Liver (tissue), 8 donors: ENCODE measurements at regions not wholly inside any gene's neighbourhood (a gene's known extent, or its start where the extent isn't known, plus 50 kb on each side); places are given as distances from the start of the nearest gene placed in this dataset.

Experiments used
- DNase-seq: peaks from one replicate; pipeline ENCODE4 v3.0.0-alpha.2; 2017; ENCODE audit warnings: low spot score
- H3K27ac ChIP-seq, 2 donors: one replicate each; pipeline ENCODE4 v1.7.0; 2013; ENCODE audit warnings: inconsistent platforms in 2 of 2, low read length in 2 of 2, control low read depth in 1 of 2, low read depth in 1 of 2, mild to moderate bottlenecking in 1 of 2
- H3K27me3 ChIP-seq, 4 donors: one replicate each; pipeline versions ENCODE4 v1.6.1 to v1.7.0; 2013; ENCODE audit warnings: low read length in 3 of 4, inconsistent platforms in 1 of 4, mild to moderate bottlenecking in 1 of 4, moderate library complexity in 1 of 4; ENCODE audit not compliant: control insufficient read depth in 4 of 4, insufficient read depth in 4 of 4
- H3K36me3 ChIP-seq, 4 donors: one replicate each; pipeline versions ENCODE4 v1.6.1 to v1.7.0; 2013; ENCODE audit warnings: low read length in 3 of 4, mild to moderate bottlenecking in 3 of 4, low read depth in 1 of 4, moderate library complexity in 1 of 4; ENCODE audit not compliant: control insufficient read depth in 4 of 4, insufficient read depth in 3 of 4
- H3K4me1 ChIP-seq, 4 donors: one replicate each; pipeline versions ENCODE4 v1.6.1 to v1.7.0; 2013; ENCODE audit warnings: low read length in 3 of 4, mild to moderate bottlenecking in 3 of 4, moderate library complexity in 1 of 4; ENCODE audit not compliant: control insufficient read depth in 4 of 4, insufficient read depth in 4 of 4
- H3K4me3 ChIP-seq, 3 donors: one replicate each; pipeline versions ENCODE4 v1.6.1 to v1.7.0; 2013; ENCODE audit warnings: low read length in 3 of 3, control low read depth in 1 of 3, low read depth in 1 of 3, mild to moderate bottlenecking in 1 of 3
- H3K9ac ChIP-seq, 2 donors: one replicate each; pipeline ENCODE4 v1.7.0; 2013; ENCODE audit warnings: low read length in 2 of 2, mild to moderate bottlenecking in 2 of 2, moderate library complexity in 2 of 2, control low read depth in 1 of 2, low read depth in 1 of 2
- H3K9me3 ChIP-seq, 4 donors: one replicate each; pipeline versions ENCODE4 v1.6.1 to v1.7.0; 2013; ENCODE audit warnings: low read length in 3 of 4; ENCODE audit not compliant: control insufficient read depth in 4 of 4
- EGR1 ChIP-seq, 2 donors: IDR thresholded peaks; 2 replicates each; pipeline ENCODE4 v1.6.1; 2016 to 2018; ENCODE audit warnings: antibody characterized with exemption in 2 of 2, low read depth in 2 of 2
- HNF4G ChIP-seq: IDR thresholded peaks from 2 replicates; pipeline ENCODE4 v1.6.1; 2016; ENCODE audit warnings: antibody characterized with exemption
- MAX ChIP-seq: IDR thresholded peaks from 2 replicates; pipeline ENCODE4 v1.6.1; 2016; ENCODE audit warnings: antibody characterized with exemption
- REST ChIP-seq: IDR thresholded peaks from 2 replicates; pipeline ENCODE4 v1.6.1; 2016; ENCODE audit warnings: antibody characterized with exemption, mild to moderate bottlenecking
- YY1 ChIP-seq: IDR thresholded peaks from 2 replicates; pipeline ENCODE4 v1.6.1; 2016; ENCODE audit warnings: antibody characterized with exemption, mild to moderate bottlenecking
- WGBS: extraction: QIAGEN DNeasy Blood & Tissue Kit; methylation state at CpG from one replicate; pipeline ENCODE4 v1.1.7; 2013; 5-methylcytosine and 5-hydroxymethylcytosine counted together
- TF ChIP-seq, protein P1 (sequence below): IDR thresholded peaks from 2 replicates; pipeline ENCODE4 v1.6.1; 2016; ENCODE audit warnings: antibody characterized with exemption
- TF ChIP-seq, protein P2 (sequence below): fragments of 150-350 bp; IDR thresholded peaks from 2 replicates; pipeline ENCODE4 v1.5.1; 2017; ENCODE audit warnings: improper control_type of control experiment, low read depth, low read length; ENCODE audit not compliant: missing input control
- donor health status: healthy.
- donor health status: healthy.
- donor health status: healthy.
- donor health status: healthy.
- donor health status: healthy.

DNA sequence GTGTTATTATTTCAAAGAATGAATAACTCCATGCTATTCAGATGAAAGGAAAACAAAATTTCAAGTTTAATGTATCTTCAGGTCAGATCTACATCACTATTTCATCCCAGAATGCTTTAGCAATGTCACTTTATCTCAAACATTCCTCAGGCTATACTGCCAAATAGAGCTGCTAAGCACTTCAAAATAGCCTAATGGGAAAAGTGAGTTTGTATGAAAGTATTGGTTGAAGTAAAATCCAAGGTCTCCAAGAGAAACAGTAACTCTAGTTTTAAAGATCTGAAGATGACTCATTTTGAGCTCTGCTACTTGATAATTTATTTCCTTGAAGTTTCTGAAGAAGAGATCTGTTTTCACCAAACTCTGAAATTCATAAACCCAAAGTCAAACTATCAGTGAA, 466.2 kb upstream of the FOXG1 start:
- TF ChIP-seq, protein P1, sequence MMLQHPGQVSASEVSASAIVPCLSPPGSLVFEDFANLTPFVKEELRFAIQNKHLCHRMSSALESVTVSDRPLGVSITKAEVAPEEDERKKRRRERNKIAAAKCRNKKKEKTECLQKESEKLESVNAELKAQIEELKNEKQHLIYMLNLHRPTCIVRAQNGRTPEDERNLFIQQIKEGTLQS = no peak
- Histone ChIP-seq H3K27ac (no peak overlapping the region), H3K9me3 (no peaks in the 10 kb centered on the region), H3K4me1 (no peaks in the 10 kb centered on the region), H3K27me3 (no peaks in the 10 kb centered on the region), H3K36me3 (no peaks in the 10 kb centered on the region), H3K4me3 (no peak overlapping the region), H3K9ac (no peak overlapping the region)
- DNase-seq = no peak

GRCh38 chr14:28301179-28301578, 465.4 kb upstream of the FOXG1 start:
- DNase-seq = no peak
- Histone ChIP-seq H3K9ac (no peak overlapping the region), H3K4me1 (no peaks in the 10 kb centered on the region), H3K36me3 (no peaks in the 10 kb centered on the region), H3K9me3 (no peaks in the 10 kb centered on the region), H3K27me3 (no peaks in the 10 kb centered on the region), H3K4me3 (no peak overlapping the region), H3K27ac (no peak overlapping the region)
- WGBS = 79% methylated on average over 4 of the region's 4 CpGs
- TF ChIP-seq MAX (no peak), REST (no peak), HNF4G (no peak), YY1 (no peak)
- TF ChIP-seq, protein P1 = no peak

DNA sequence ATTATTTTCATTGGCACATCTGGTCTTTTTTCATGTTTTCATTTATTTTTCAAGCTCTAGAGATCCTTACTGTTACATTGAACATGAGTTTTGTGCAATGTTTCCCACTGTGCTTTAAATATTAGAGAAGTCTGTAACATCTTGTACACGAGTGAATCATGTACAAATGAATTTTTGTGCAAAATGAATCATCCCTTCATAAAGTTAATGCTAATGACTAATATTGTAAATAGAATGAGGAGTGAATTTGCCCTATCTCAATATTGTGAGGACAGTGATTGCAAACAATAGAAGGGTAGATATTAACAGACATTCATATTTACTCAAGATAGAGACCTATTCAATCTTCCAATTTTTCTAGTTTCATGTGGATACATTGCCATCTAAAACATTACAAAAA, 463.3 kb upstream of the FOXG1 start:
- H3K9me3 ChIP-seq = no peaks in the 10 kb centered on the region
- H3K4me1 ChIP-seq = no peaks in the 10 kb centered on the region
- TF ChIP-seq HNF4G (no peak), MAX (no peak), EGR1 (IDR thresholded peaks at IDR 0.05; ENCODE audit: low read depth in 2 of 2) (no peak)
- TF ChIP-seq, protein P2, sequence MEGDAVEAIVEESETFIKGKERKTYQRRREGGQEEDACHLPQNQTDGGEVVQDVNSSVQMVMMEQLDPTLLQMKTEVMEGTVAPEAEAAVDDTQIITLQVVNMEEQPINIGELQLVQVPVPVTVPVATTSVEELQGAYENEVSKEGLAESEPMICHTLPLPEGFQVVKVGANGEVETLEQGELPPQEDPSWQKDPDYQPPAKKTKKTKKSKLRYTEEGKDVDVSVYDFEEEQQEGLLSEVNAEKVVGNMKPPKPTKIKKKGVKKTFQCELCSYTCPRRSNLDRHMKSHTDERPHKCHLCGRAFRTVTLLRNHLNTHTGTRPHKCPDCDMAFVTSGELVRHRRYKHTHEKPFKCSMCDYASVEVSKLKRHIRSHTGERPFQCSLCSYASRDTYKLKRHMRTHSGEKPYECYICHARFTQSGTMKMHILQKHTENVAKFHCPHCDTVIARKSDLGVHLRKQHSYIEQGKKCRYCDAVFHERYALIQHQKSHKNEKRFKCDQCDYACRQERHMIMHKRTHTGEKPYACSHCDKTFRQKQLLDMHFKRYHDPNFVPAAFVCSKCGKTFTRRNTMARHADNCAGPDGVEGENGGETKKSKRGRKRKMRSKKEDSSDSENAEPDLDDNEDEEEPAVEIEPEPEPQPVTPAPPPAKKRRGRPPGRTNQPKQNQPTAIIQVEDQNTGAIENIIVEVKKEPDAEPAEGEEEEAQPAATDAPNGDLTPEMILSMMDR = no peak
- H3K27me3 ChIP-seq = no peaks in the 10 kb centered on the region
- H3K27ac ChIP-seq = no peak overlapping the region
- DNase-seq = no peak
- no peak overlapping the region for H3K4me3 ChIP-seq
- H3K9ac ChIP-seq = no peak overlapping the region
- no peaks in the 10 kb centered on the region for H3K36me3 ChIP-seq
- WGBS = 59% methylated on average over 1 of the region's 1 CpG
